GM21367 (cell line): ENCODE measurements at regions not wholly inside any gene's neighbourhood (a gene's known extent, or its start where the extent isn't known, plus 50 kb on each side); places are given as distances from the start of the nearest gene placed in this dataset.
"Not testable (repeated sequence)": the region's sequence is repeated elsewhere in the genome, so short reads cannot be mapped to it uniquely, and the experiment has no call there.

Experiments
- ATAC-seq: cut with Tn5 transposase; IDR thresholded peaks from one replicate; pipeline ENCODE4 v1.9.1; 2021; ENCODE audit not compliant: unreplicated experiment

GRCh38 chr2:5195636-5196035, 496.5 kb upstream of the SOX11 start:
- ATAC-seq = no peak

DNA sequence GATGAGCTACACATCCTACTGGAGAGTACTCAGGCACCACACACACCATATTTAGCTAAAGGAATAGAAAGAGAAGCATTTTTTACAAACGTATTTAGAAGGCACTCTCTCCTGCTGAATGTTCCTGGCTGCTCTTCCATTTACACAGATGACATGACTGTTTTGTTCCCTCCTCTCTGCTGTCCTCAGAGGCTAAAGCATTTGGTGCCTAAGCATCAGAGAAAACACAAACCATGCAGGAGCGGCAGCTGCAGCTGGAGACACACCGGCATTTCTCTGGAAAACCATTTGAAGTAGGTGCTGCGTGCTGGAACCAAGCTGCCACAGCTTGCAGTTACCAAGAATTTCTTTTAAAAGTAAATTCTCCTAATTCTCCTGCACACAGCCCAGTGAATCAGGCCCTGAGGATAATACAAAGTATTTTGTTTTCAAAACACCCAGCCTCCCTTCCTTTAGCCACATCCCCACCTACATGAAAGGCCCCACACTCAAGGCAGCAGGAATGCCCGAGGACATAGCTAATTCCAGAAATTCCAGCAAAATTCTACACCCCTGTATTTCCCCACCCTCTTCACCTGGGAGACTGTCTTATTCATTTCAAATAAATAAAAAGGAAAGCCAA, 488.9 kb upstream of the SOX11 start:
- ATAC-seq = no peak

- not testable (repeated sequence) for ATAC-seq
These were observed 485.4 kb upstream of the SOX11 start for GRCh38 chr2:5206742-5207141.

DNA sequence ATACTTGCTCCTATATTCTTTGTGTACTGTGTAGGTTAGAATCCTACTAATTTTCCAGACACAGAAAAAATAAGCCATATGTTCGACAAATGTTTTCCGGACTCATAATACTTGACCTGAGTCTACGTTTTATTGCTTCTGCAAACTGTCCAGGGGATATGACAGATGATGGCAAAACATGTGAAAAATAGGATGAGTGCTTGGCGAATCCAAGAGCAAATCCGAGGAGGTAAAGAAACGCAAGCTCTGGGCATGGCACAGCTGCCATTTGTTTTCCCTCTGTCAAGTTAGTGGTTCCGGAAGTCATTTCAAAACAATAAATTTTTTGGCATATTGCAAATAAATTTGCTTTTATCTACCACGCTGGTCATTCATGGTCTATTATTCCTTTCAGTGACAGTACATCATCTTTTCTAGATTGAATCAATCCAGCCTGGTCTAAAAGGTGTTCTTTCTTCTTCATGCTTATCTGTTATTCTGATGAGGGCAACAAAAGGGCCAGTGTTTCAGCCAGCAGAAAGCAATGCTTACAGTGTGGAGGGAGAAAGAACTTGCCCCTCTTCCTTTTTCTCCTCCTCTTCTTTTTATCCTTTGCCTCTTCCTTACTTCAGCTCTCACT, 476.1 kb upstream of the SOX11 start:
- no peak for ATAC-seq

GRCh38 chr2:5227062-5227699, 465.0 kb upstream of the SOX11 start:
- ATAC-seq = no peak

GRCh38 chr2:5229574-5229973, 462.6 kb upstream of the SOX11 start:
- ATAC-seq = no peak

GRCh38 chr2:5230444-5230843, 461.7 kb upstream of the SOX11 start:
- no peak for ATAC-seq

- ATAC-seq = no peak
These were observed 461.3 kb upstream of the SOX11 start for GRCh38 chr2:5230855-5231254.

GRCh38 chr2:5231287-5231686, 460.9 kb upstream of the SOX11 start:
- no peak for ATAC-seq

GRCh38 chr2:5234563-5234962, 457.6 kb upstream of the SOX11 start:
- no peak for ATAC-seq

- no peak for ATAC-seq
These were observed 456.5 kb upstream of the SOX11 start for GRCh38 chr2:5235701-5236100.

- no peak for ATAC-seq
These were observed 455.9 kb upstream of the SOX11 start for GRCh38 chr2:5236249-5236648.

GRCh38 chr2:5242751-5243150, 449.4 kb upstream of the SOX11 start:
- ATAC-seq = no peak

DNA sequence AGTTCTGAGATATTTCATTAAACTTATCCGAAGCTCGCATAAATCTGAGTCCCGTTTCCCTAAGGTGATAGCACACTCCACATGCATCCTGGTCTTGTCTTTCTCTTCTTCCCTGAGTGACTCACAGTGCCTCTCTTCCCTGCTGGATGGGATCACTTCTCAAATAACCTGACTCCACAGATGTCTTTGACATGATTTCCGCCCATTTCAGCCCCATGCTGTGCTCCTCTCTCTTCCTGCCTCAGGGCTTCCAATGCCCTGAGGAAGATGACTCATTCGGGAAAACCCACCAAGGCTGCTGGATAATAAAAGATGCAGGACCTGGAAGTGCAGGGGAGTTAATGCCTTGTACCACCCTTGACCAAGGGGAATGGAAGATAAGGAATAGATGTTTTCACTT, 441.7 kb upstream of the SOX11 start:
- no peak for ATAC-seq

DNA sequence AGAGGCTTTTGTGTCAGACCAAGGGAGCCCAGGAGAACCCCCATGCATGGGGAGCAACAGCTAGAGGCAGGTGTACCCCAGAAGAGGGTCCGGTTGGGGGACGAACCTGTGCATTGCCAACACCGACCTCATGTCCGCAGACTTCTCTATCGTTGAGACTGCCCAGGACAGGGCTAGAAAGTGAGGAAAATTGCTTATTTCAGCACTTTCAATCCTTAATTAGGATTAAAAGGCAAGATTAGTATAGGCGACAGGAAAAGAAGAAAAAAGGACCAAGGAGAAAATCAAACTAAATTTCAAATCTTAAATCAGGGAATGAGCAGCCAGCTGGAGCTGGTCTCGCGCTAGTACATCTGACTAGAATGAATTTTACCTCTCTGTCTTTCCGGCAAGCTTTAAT, 438.9 kb upstream of the SOX11 start:
- ATAC-seq = no peak

- ATAC-seq = no peak
These were observed 437.3 kb upstream of the SOX11 start for GRCh38 chr2:5254791-5255332.

DNA sequence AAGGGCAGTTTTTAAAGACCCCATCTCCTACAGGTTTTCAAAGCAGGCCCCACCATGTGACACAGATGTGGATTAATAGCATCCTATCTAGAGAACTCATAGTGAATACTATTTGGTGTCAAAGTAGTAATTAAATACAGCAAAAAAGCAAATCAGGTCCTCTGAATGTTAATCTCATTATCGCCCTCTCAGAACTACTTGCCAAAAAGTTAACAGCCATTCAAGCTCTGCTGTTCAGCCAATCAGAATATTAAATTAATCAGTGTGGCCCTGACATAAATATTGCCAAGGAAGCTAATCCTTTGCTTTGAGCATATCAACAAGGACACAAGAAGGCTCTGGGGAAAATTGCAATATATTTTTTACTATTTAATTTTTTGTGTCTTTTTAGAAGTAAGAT, 428.9 kb upstream of the SOX11 start:
- no peak for ATAC-seq

DNA sequence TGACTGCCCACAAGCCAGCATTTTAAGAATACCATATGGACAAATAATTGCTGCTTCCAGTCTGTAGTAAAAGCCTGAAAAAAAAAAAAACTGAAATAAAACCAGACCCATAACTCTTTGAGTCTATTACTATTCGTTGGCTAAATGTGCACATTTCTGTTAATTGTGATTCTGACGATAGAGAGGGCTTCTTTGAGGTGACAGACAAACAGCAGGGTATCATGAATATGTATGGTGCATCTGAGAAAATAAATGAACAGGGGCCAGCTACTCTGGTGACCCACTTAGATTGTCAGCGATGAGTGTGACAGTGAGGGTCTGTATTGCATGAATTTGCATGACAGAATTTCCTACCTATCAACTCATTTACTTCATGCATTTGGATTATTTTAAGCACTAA, 427.8 kb upstream of the SOX11 start:
- no peak for ATAC-seq

- no peak for ATAC-seq
These were observed 407.1 kb upstream of the SOX11 start for GRCh38 chr2:5285061-5285460.

- no peak for ATAC-seq
These were observed 406.1 kb upstream of the SOX11 start for GRCh38 chr2:5285872-5286769.

- no peak for ATAC-seq
These were observed 404.4 kb upstream of the SOX11 start for GRCh38 chr2:5287558-5288334.
